GM12891 (cell line): ENCODE measurements at regions not wholly inside any gene's neighbourhood (a gene's known extent, or its start where the extent isn't known, plus 50 kb on each side); places are given as distances from the start of the nearest gene placed in this dataset.

ENCODE experiments used
- POLR2A ChIP-seq: IDR thresholded peaks from 2 replicates; pipeline ENCODE4 v1.6.1; 2011; ENCODE audit warnings: low read depth, low read length, control low read depth
- POLR2AphosphoS5 ChIP-seq: IDR thresholded peaks from 2 replicates; pipeline ENCODE4 v1.6.1; 2011; ENCODE audit warnings: low read depth, low read length, control low read depth

DNA sequence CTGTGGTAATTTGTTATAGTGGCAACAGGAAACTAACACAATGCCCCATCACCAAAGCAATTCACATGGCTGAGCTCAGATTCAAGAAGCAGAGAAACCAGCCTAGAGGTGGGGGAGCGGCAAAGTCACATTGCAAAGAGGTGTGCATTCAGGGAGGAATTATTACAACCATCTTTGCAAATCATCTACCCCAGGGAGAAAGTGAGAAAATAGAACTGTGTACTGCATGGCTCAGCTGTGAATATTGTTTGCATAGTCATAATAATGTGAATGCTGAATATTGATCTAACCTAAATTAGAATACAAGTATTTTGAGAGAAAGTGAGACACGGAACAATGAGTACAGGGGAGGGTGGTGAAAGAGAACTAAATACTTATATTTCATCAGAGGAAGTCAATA is 387.9 kb downstream of the BCOR start:
- TF ChIP-seq POLR2A = no peak
- TF ChIP-seq POLR2AphosphoS5 = no peak
